SK-N-SH treated with all-trans-retinoic acid at 6 μM for 48 hours (cell line): ENCODE measurements at regions not wholly inside any gene's neighbourhood (a gene's known extent, or its start where the extent isn't known, plus 50 kb on each side); places are given as distances from the start of the nearest gene placed in this dataset.

Experiments
- ATAC-seq: fragments of 200-7000 bp; cut with Tn5 transposase; 3 replicates; pipeline ENCODE4 v1.9.1; 2020; ENCODE audit warnings: mild to moderate bottlenecking, moderate library complexity
- BACH2 ChIP-seq: fragments of 250-450 bp; sonication (Bioruptor Pico); IDR thresholded peaks from 2 replicates; pipeline ENCODE4 v1.9.0; 2021; ENCODE audit warnings: mild to moderate bottlenecking, borderline replicate concordance
- CSDC2 ChIP-seq: fragments of 250-450 bp; sonication (Bioruptor Pico); IDR thresholded peaks from 2 replicates; pipeline ENCODE4 v1.5.0; 2020; ENCODE audit warnings: mild to moderate bottlenecking, moderate library complexity
- ESRRG ChIP-seq: fragments of 250-450 bp; sonication (Bioruptor Pico); IDR thresholded peaks from 2 replicates; pipeline ENCODE4 v1.6.1; 2021; ENCODE audit warnings: mild to moderate bottlenecking
- GLIS3 ChIP-seq: fragments of 250-450 bp; sonication (Bioruptor Pico); IDR thresholded peaks from 2 replicates; pipeline ENCODE4 v1.5.0; 2020; ENCODE audit warnings: mild to moderate bottlenecking, moderate library complexity
- ISL1 ChIP-seq: fragments of 250-450 bp; sonication (Bioruptor Pico); IDR thresholded peaks from 2 replicates; pipeline ENCODE4 v2.1.2; 2022; ENCODE audit warnings: mild to moderate bottlenecking, moderate library complexity
- OSR1 ChIP-seq: fragments of 250-450 bp; sonication (Bioruptor Pico); IDR thresholded peaks from 2 replicates; pipeline ENCODE4 v1.8.0; 2022; ENCODE audit warnings: moderate library complexity, mild to moderate bottlenecking, inconsistent platforms
- PATZ1 ChIP-seq: fragments of 250-450 bp; sonication (Bioruptor Pico); IDR thresholded peaks from 2 replicates; pipeline ENCODE4 v1.8.0; 2020; ENCODE audit warnings: mild to moderate bottlenecking, moderate library complexity, borderline replicate concordance
- POU6F1 ChIP-seq: fragments of 250-450 bp; sonication (Bioruptor Pico); IDR thresholded peaks from 2 replicates; pipeline ENCODE4 v1.8.0; 2021; ENCODE audit warnings: low read depth, mild to moderate bottlenecking, moderate library complexity, borderline replicate concordance
- PPARA ChIP-seq: fragments of 250-450 bp; sonication (Bioruptor Pico); IDR thresholded peaks from 2 replicates; pipeline ENCODE4 v1.5.0; 2020; ENCODE audit warnings: mild to moderate bottlenecking, borderline replicate concordance
- RARB ChIP-seq: fragments of 250-450 bp; sonication (Bioruptor Pico); IDR thresholded peaks from 2 replicates; pipeline ENCODE4 v1.8.0; 2021; ENCODE audit warnings: mild to moderate bottlenecking, moderate library complexity
- SNAI2 ChIP-seq: fragments of 250-450 bp; sonication (Bioruptor Pico); IDR thresholded peaks from 2 replicates; pipeline ENCODE4 v1.5.0; 2020; ENCODE audit warnings: mild to moderate bottlenecking, moderate library complexity
- TCF4 ChIP-seq: fragments of 250-450 bp; sonication (Bioruptor Pico); IDR thresholded peaks from 2 replicates; pipeline ENCODE4 v1.8.0; 2021; ENCODE audit warnings: mild to moderate bottlenecking, moderate library complexity, borderline replicate concordance
- TOX ChIP-seq: fragments of 250-450 bp; sonication (Bioruptor Pico); IDR thresholded peaks from 2 replicates; pipeline ENCODE4 v1.8.0; 2021; ENCODE audit warnings: mild to moderate bottlenecking, moderate library complexity, borderline replicate concordance
- TSHZ2 ChIP-seq: fragments of 250-450 bp; sonication (Bioruptor Pico); IDR thresholded peaks from 2 replicates; pipeline ENCODE4 v1.5.0; 2020; ENCODE audit warnings: mild to moderate bottlenecking, moderate library complexity
- ZC3H10 ChIP-seq: fragments of 250-450 bp; sonication (Bioruptor Pico); IDR thresholded peaks from 2 replicates; pipeline ENCODE4 v1.5.1; 2021; ENCODE audit warnings: mild to moderate bottlenecking, moderate library complexity
- ZFP3 ChIP-seq: fragments of 250-450 bp; sonication (Bioruptor Pico); IDR thresholded peaks from 2 replicates; pipeline ENCODE4 v1.5.0; 2020; ENCODE audit warnings: mild to moderate bottlenecking, moderate library complexity
- ZFP30 ChIP-seq: fragments of 450-650 bp; formaldehyde crosslinking; IDR thresholded peaks from 2 replicates; pipeline ENCODE4 v1.5.0; 2022; ENCODE audit warnings: mild to moderate bottlenecking, moderate library complexity
- ZNF565 ChIP-seq: fragments of 450-650 bp; formaldehyde crosslinking; conservative IDR thresholded peaks from 2 replicates; pipeline ENCODE4 v1.5.0; 2020; ENCODE audit warnings: low read depth, mild to moderate bottlenecking, moderate library complexity
- ZNF70 ChIP-seq: fragments of 450-650 bp; formaldehyde crosslinking; IDR thresholded peaks from 2 replicates; pipeline ENCODE4 v1.5.0; 2020; ENCODE audit warnings: mild to moderate bottlenecking, moderate library complexity
- ZNF8 ChIP-seq: fragments of 450-650 bp; formaldehyde crosslinking; IDR thresholded peaks from 2 replicates; pipeline ENCODE4 v1.5.0; 2020; ENCODE audit warnings: mild to moderate bottlenecking, moderate library complexity
- TF ChIP-seq, protein P1 (sequence below): fragments of 250-450 bp; sonication (Bioruptor Pico); IDR thresholded peaks from 2 replicates; pipeline ENCODE4 v1.5.1; 2021; ENCODE audit warnings: mild to moderate bottlenecking, moderate library complexity
- TF ChIP-seq, protein P2 (sequence below): fragments of 250-450 bp; sonication (Bioruptor Pico); IDR thresholded peaks from 2 replicates; pipeline ENCODE4 v1.5.1; 2020; ENCODE audit warnings: low read depth, mild to moderate bottlenecking, moderate library complexity

DNA sequence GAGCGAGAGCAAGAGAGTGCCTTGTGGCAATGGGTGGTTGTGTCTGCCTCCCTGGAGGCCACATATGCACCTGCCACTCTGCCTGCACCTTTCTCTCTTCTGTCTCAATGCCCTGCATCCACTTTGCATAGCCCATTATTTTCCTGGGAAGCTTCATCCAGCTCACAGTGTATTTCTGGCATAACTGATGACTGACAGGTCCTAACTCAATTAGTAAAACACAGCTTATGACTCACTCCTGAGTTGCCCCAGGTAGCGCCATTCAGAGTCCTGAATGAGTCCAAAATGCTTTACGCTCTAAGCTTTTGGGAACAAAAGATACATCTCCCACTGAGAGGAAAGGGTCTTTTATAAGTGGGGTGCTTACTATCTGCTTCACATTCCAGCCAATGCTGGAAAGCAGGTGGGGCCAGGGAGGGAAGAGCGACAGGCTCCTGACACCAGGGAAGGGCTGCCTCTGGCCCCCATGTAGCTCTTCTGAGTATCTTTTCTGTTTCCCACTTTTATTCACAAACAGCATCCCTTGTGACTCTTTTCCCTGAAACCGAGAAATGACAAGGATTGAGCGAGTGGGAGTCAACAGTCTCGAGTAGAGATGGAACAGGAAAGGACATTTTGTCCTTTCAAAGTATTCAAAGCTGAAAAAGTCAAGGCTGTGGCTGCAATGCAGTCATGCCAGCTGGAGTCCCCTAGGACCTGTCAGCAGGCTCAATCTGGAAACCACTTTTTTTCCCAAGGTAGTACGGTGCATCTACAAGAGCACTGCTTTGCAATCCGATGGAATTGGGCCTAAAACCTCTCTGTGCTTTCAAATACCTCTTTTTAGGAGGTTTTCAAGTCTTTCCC is 479.3 kb upstream of the PODXL start:
- TF ChIP-seq CSDC2 (CRISPR knock-in tag) (no peak), RARB (CRISPR knock-in tag) (no peak), ISL1 (no peak), ZFP30 (CRISPR knock-in tag) (no peak), PPARA (no peak), ESRRG (CRISPR knock-in tag) (no peak), ZC3H10 (CRISPR knock-in tag) (no peak), ZNF8 (no peak), BACH2 (CRISPR knock-in tag) (no peak)
- TF ChIP-seq, all 23 proteins: peak for 0
- peak; percentile 87 for ATAC-seq

GRCh38 chr7:132034748-132035416 is 478.5 kb upstream of the PODXL start:
- ATAC-seq, result no peak
- TF ChIP-seq RARB (CRISPR knock-in tag) (no peak), ZFP30 (CRISPR knock-in tag) (no peak), ZNF565 (CRISPR knock-in tag) (no peak), TSHZ2 (CRISPR knock-in tag) (no peak), ZNF70 (CRISPR knock-in tag) (no peak), OSR1 (no peak), CSDC2 (CRISPR knock-in tag) (no peak), TCF4 (no peak), SNAI2 (CRISPR knock-in tag) (no peak), ESRRG (CRISPR knock-in tag) (no peak), PATZ1 (CRISPR knock-in tag) (no peak), GLIS3 (CRISPR knock-in tag) (no peak), ISL1 (no peak)
- TF ChIP-seq, protein P1, sequence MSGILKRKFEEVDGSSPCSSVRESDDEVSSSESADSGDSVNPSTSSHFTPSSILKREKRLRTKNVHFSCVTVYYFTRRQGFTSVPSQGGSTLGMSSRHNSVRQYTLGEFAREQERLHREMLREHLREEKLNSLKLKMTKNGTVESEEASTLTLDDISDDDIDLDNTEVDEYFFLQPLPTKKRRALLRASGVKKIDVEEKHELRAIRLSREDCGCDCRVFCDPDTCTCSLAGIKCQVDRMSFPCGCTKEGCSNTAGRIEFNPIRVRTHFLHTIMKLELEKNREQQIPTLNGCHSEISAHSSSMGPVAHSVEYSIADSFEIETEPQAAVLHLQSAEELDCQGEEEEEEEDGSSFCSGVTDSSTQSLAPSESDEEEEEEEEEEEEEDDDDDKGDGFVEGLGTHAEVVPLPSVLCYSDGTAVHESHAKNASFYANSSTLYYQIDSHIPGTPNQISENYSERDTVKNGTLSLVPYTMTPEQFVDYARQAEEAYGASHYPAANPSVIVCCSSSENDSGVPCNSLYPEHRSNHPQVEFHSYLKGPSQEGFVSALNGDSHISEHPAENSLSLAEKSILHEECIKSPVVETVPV (CRISPR knock-in tag), result no peak
- TF ChIP-seq, protein P2, sequence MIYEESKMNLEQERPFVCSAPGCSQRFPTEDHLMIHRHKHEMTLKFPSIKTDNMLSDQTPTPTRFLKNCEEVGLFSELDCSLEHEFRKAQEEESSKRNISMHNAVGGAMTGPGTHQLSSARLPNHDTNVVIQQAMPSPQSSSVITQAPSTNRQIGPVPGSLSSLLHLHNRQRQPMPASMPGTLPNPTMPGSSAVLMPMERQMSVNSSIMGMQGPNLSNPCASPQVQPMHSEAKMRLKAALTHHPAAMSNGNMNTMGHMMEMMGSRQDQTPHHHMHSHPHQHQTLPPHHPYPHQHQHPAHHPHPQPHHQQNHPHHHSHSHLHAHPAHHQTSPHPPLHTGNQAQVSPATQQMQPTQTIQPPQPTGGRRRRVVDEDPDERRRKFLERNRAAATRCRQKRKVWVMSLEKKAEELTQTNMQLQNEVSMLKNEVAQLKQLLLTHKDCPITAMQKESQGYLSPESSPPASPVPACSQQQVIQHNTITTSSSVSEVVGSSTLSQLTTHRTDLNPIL (CRISPR knock-in tag), result no peak
- TF ChIP-seq, all 23 proteins: peak for 0

GRCh38 chr7:132030883-132031282 is 474.5 kb upstream of the PODXL start:
- peak; percentile 15 for ATAC-seq

More at GRCh38 chr7:132030883-132031282, 474.5 kb upstream of the PODXL start:
- TF ChIP-seq TOX (CRISPR knock-in tag) (no peak), POU6F1 (no peak), ZNF8 (no peak), ZFP3 (CRISPR knock-in tag) (no peak), ESRRG (CRISPR knock-in tag) (no peak), PPARA (no peak), OSR1 (no peak)
- TF ChIP-seq, protein P1 (CRISPR knock-in tag), result no peak
- TF ChIP-seq, all 23 proteins: peak for 0
